Ishikawa (cell line): ENCODE measurements at regions not wholly inside any gene's neighbourhood (a gene's known extent, or its start where the extent isn't known, plus 50 kb on each side); places are given as distances from the start of the nearest gene placed in this dataset.

ENCODE experiments used
- CEBPB ChIP-seq: IDR thresholded peaks from 2 replicates; pipeline ENCODE4 v1.6.1; 2012
- CREB1 ChIP-seq: IDR thresholded peaks from 2 replicates; pipeline ENCODE4 v1.6.1; 2012; ENCODE audit warnings: low read depth
- EGR1 ChIP-seq: IDR thresholded peaks from 2 replicates; pipeline ENCODE4 v1.6.1; 2012
- EP300 ChIP-seq: IDR thresholded peaks from 2 replicates; pipeline ENCODE4 v1.6.1; 2012; ENCODE audit warnings: borderline replicate concordance
- FOXM1 ChIP-seq: IDR thresholded peaks from 2 replicates; pipeline ENCODE4 v1.6.1; 2012; ENCODE audit warnings: low read depth, borderline replicate concordance
- NFIC ChIP-seq: IDR thresholded peaks from 2 replicates; pipeline ENCODE4 v1.6.1; 2012
- RAD21 ChIP-seq: IDR thresholded peaks from 2 replicates; pipeline ENCODE4 v1.6.1; 2012; ENCODE audit warnings: low read depth
- TAF1 ChIP-seq: IDR thresholded peaks from 2 replicates; pipeline ENCODE4 v1.6.1; 2012; ENCODE audit warnings: low read depth, mild to moderate bottlenecking
- TCF12 ChIP-seq: IDR thresholded peaks from 2 replicates; pipeline ENCODE4 v1.6.1; 2012; ENCODE audit warnings: low read depth
- TEAD4 ChIP-seq: IDR thresholded peaks from 2 replicates; pipeline ENCODE4 v1.6.1; 2012
- YY1 ChIP-seq: IDR thresholded peaks from 2 replicates; pipeline ENCODE4 v1.6.1; 2012; ENCODE audit warnings: low read depth
- ZBTB7A ChIP-seq: IDR thresholded peaks from 2 replicates; pipeline ENCODE4 v1.6.1; 2012; ENCODE audit warnings: low read depth
- TF ChIP-seq, protein P1 (sequence below): IDR thresholded peaks from 2 replicates; pipeline ENCODE4 v1.6.1; 2012; ENCODE audit warnings: low read depth, mild to moderate bottlenecking
- TF ChIP-seq, protein P2 (sequence below): IDR thresholded peaks from 2 replicates; pipeline ENCODE4 v1.6.1; 2012
- TF ChIP-seq, protein P3 (sequence below): IDR thresholded peaks from 2 replicates; pipeline ENCODE4 v1.6.1; 2012

DNA sequence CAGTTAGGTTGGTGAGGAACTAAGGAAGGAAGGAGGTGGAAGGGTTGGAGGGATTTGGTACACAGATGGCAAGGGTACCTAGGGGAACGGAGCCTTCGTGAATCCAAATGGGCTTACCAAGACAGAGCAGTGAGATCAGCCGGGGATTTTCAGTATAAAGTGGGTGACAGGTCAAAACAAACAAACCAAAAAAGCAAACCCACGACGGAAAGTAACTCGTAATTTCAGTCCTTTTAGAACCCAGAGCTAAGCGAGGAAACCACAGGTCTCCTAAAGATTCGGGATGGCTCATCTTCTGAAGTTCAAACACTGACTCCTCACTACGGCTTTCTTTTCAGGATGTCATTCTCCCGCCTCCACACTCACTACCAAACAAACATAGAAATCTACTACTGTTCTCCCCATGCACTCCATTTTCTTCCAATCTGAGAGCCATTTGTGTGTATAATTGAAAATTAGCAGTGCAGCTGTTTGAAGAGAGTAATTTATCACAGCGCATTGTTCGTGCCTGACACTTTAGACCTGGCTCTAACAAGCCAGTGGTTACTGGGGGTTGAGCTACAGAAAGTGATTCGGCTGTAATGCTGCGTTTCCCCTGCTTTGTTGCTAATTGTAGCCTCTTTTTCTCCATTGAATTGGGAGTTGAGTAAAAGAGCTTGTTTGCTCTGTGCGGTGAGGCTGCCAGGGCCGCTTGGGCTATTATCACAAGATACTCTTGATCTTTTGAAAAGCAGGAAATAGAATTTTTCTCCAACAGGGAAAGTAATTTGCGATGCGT is 64.7 kb upstream of the CCDC39 start:
- TF ChIP-seq TAF1 (no peak), ZBTB7A (no peak), EGR1 (no peak), TCF12 (no peak), YY1 (no peak), NFIC (no peak), RAD21 (no peak), TEAD4 (no peak)
- TF ChIP-seq, protein P1, sequence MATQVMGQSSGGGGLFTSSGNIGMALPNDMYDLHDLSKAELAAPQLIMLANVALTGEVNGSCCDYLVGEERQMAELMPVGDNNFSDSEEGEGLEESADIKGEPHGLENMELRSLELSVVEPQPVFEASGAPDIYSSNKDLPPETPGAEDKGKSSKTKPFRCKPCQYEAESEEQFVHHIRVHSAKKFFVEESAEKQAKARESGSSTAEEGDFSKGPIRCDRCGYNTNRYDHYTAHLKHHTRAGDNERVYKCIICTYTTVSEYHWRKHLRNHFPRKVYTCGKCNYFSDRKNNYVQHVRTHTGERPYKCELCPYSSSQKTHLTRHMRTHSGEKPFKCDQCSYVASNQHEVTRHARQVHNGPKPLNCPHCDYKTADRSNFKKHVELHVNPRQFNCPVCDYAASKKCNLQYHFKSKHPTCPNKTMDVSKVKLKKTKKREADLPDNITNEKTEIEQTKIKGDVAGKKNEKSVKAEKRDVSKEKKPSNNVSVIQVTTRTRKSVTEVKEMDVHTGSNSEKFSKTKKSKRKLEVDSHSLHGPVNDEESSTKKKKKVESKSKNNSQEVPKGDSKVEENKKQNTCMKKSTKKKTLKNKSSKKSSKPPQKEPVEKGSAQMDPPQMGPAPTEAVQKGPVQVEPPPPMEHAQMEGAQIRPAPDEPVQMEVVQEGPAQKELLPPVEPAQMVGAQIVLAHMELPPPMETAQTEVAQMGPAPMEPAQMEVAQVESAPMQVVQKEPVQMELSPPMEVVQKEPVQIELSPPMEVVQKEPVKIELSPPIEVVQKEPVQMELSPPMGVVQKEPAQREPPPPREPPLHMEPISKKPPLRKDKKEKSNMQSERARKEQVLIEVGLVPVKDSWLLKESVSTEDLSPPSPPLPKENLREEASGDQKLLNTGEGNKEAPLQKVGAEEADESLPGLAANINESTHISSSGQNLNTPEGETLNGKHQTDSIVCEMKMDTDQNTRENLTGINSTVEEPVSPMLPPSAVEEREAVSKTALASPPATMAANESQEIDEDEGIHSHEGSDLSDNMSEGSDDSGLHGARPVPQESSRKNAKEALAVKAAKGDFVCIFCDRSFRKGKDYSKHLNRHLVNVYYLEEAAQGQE = no peak

- TF ChIP-seq EGR1 = no peak
These were observed 68.6 kb upstream of the CCDC39 start for GRCh38 chr3:180747805-180748361.

GRCh38 chr3:180749322-180749721 is 70.0 kb upstream of the CCDC39 start:
- TF ChIP-seq EP300 = no peak
- no peak for TF ChIP-seq TAF1
- TF ChIP-seq, protein P1 = no peak
- TF ChIP-seq CREB1 = no peak
- TF ChIP-seq TCF12 = no peak
- TF ChIP-seq RAD21 = no peak

GRCh38 chr3:180749796-180750195 is 70.5 kb upstream of the CCDC39 start:
- TF ChIP-seq YY1 = no peak
- TF ChIP-seq, protein P2, sequence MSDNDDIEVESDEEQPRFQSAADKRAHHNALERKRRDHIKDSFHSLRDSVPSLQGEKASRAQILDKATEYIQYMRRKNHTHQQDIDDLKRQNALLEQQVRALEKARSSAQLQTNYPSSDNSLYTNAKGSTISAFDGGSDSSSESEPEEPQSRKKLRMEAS = no peak
- TF ChIP-seq EGR1 = no peak
- TF ChIP-seq RAD21 = no peak
- TF ChIP-seq, protein P3, sequence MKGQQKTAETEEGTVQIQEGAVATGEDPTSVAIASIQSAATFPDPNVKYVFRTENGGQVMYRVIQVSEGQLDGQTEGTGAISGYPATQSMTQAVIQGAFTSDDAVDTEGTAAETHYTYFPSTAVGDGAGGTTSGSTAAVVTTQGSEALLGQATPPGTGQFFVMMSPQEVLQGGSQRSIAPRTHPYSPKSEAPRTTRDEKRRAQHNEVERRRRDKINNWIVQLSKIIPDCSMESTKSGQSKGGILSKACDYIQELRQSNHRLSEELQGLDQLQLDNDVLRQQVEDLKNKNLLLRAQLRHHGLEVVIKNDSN = no peak
- TF ChIP-seq TAF1 = no peak
- TF ChIP-seq NFIC = no peak
- TF ChIP-seq CREB1 = no peak
- TF ChIP-seq EP300 = no peak
- TF ChIP-seq ZBTB7A = no peak
- no peak for TF ChIP-seq TEAD4
- no peak for TF ChIP-seq CEBPB
- TF ChIP-seq, protein P1 = no peak
- TF ChIP-seq TCF12 = no peak
- TF ChIP-seq FOXM1 = no peak

DNA sequence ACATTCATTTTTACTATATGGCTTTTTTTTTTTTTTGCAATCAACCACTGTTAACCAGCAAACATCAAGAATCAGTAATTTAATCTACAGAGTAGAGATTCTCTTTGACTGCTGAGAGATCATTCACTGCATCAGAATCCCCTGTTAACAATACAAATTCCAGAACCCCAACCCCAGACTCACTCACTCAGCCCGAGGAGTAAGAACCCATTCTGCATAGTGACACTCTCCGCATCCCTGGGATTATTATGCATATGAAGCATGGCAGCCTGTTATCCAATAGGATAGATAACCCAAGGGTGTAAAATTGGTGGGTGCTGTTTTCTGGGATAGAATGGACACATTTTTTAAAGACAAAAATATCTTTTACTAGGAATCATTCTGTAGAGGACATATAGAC is 76.3 kb upstream of the CCDC39 start:
- TF ChIP-seq, protein P2 = no peak
- TF ChIP-seq, protein P1 = no peak
- no peak for TF ChIP-seq TEAD4
